A673 (cell line): ENCODE measurements at regions not wholly inside any gene's neighbourhood (a gene's known extent, or its start where the extent isn't known, plus 50 kb on each side); places are given as distances from the start of the nearest gene placed in this dataset.
A peak's percentile ranks its signal among the peaks of the same experiment; 100 is the strongest.

Experiments used
- BruUV-seq: library from RNA; stranded (reverse); fragments of 400-500 nt; replicated peaks from 2 replicates; lab custom pipeline; 2021; lab: Mats Ljungman, UMichigan
- CTCF ChIA-PET: fragments of 300-600 bp; sonication (Branson Sonifier 250); formaldehyde crosslinking; loops from one replicate; lab custom pipeline; 2022; ENCODE audit warnings: antibody characterized with exemption; lab: Charles Lee
- POLR2A ChIA-PET: fragments of 300-600 bp; sonication (Branson Sonifier 250); formaldehyde crosslinking; loops from one replicate; lab custom pipeline; 2022; ENCODE audit warnings: antibody characterized with exemption; ENCODE audit not compliant: low non-redundant PET; lab: Charles Lee
- DNase-seq: peaks from one replicate; pipeline ENCODE4 v3.0.0-alpha.2; 2015; ENCODE audit warnings: low spot score
- H3K27ac ChIP-seq: fragments of 200-600 bp; sonication (generic); 2 replicates; pipeline ENCODE4 v1.5.1; 2016; ENCODE audit warnings: mixed run types, low read depth, mild to moderate bottlenecking, mixed read lengths, antibody characterized with exemption, low read length; ENCODE audit not compliant: poor library complexity, severe bottlenecking
- H3K27me3 ChIP-seq: fragments of 200-600 bp; sonication (generic); replicated peaks from 2 replicates; pipeline ENCODE4 v1.6.1; 2017; ENCODE audit warnings: mixed run types, low read depth, mild to moderate bottlenecking, mixed read lengths, antibody characterized with exemption, low read length; ENCODE audit not compliant: insufficient read depth, poor library complexity
- H3K36me3 ChIP-seq: fragments of 200-600 bp; sonication (generic); 2 replicates; pipeline ENCODE4 v1.6.1; 2016; ENCODE audit warnings: mixed run types, mild to moderate bottlenecking, mixed read lengths, antibody characterized with exemption, low read length; ENCODE audit not compliant: insufficient read depth, poor library complexity, severe bottlenecking
- H3K4me1 ChIP-seq: fragments of 200-600 bp; sonication (generic); 2 replicates; pipeline ENCODE4 v1.6.1; 2017; ENCODE audit warnings: mixed run types, mild to moderate bottlenecking, mixed read lengths, antibody characterized with exemption, low read length; ENCODE audit not compliant: insufficient read depth, poor library complexity, severe bottlenecking
- H3K4me3 ChIP-seq: fragments of 200-600 bp; sonication (generic); 2 replicates; pipeline ENCODE4 v1.5.1; 2016; ENCODE audit warnings: low read depth, mixed run types, mild to moderate bottlenecking, mixed read lengths, low read length; ENCODE audit not compliant: poor library complexity, severe bottlenecking
- H3K9me3 ChIP-seq: fragments of 200-600 bp; sonication (generic); 2 replicates; pipeline ENCODE4 v1.6.1; 2016; ENCODE audit warnings: mixed run types, low read depth, mild to moderate bottlenecking, mixed read lengths, antibody characterized with exemption, low read length; ENCODE audit not compliant: poor library complexity, severe bottlenecking
- CTCF ChIP-seq: fragments of 300-800, 200-600 bp; sonication (generic); conservative IDR thresholded peaks from 2 replicates; pipeline ENCODE4 v1.5.1; 2017; ENCODE audit warnings: low read depth, mild to moderate bottlenecking, antibody characterized with exemption, low read length, moderate library complexity, mixed read lengths
- EZH2 ChIP-seq: fragments of 200-600 bp; sonication (generic); IDR thresholded peaks from 2 replicates; pipeline ENCODE4 v1.6.1; 2017; ENCODE audit warnings: borderline replicate concordance, low read depth, mild to moderate bottlenecking, mixed read lengths, antibody characterized with exemption, low read length; ENCODE audit not compliant: poor library complexity, severe bottlenecking
- intact Hi-C: fragments of 100-400 bp; cut with micrococcal nuclease; formaldehyde crosslinking; loops from one replicate; pipeline ENCODE4 v1.10.0; 2022; ENCODE audit not compliant: unreplicated experiment

- TF ChIP-seq EZH2, result no peak
- TF ChIP-seq CTCF, result no peak
- no peaks in the 10 kb centered on the region for H3K4me1 ChIP-seq
- no peak overlapping the region for H3K27ac ChIP-seq
- BruUV-seq, result no TSS peak
- DNase-seq, result peak; percentile 14
- intact Hi-C loops, result no loop called here
- H3K36me3 ChIP-seq, result no peaks in the 10 kb centered on the region
- no peaks in the 10 kb centered on the region for H3K9me3 ChIP-seq
- POLR2A ChIA-PET, result no interaction called here
- CTCF ChIA-PET, result no interaction called here
- no peaks in the 10 kb centered on the region for H3K27me3 ChIP-seq
- H3K4me3 ChIP-seq, result no peak overlapping the region
Observed at GRCh38 chr6:41404182-41404845, 68.9 kb downstream of the NCR2 start.

- CTCF ChIA-PET, result no interaction called here
- H3K27me3 ChIP-seq, result no peaks in the 10 kb centered on the region
- H3K9me3 ChIP-seq, result no peaks in the 10 kb centered on the region
- TF ChIP-seq EZH2, result no peak
- TF ChIP-seq CTCF, result no peak
- POLR2A ChIA-PET, result no interaction called here
- H3K4me1 ChIP-seq, result no peaks in the 10 kb centered on the region
- DNase-seq, result no peak
- no peak overlapping the region for H3K4me3 ChIP-seq
- H3K27ac ChIP-seq, result no peak overlapping the region
- H3K36me3 ChIP-seq, result no peaks in the 10 kb centered on the region
- BruUV-seq, result no TSS peak
- intact Hi-C loops, result no loop called here
Observed at GRCh38 chr6:41405941-41406727, 70.7 kb downstream of the NCR2 start.

- Histone ChIP-seq H3K9me3 (no peaks in the 10 kb centered on the region), H3K27me3 (no peaks in the 10 kb centered on the region), H3K4me3 (no peak overlapping the region), H3K27ac (no peak overlapping the region), H3K36me3 (no peaks in the 10 kb centered on the region), H3K4me1 (no peaks in the 10 kb centered on the region)
- intact Hi-C loops, result no loop called here
- ChIA-PET POLR2A (no interaction called here), CTCF (interaction anchor here (0.6 kb wide), 1 partner anchor 469 kb away, joined by 3 read pairs; no protein-coding TSS in a partner anchor)
- BruUV-seq, result no TSS peak
- TF ChIP-seq CTCF, result no peak
- no peak for TF ChIP-seq EZH2
- no peak for DNase-seq
Observed at GRCh38 chr6:41406728-41407489, 71.5 kb downstream of the NCR2 start.
